ENCODE measurements at regions not wholly inside any gene's neighbourhood (a gene's known extent, or its start where the extent isn't known, plus 50 kb on each side); places are given as distances from the start of the nearest gene placed in this dataset.
"Not testable (repeated sequence)": the region's sequence is repeated elsewhere in the genome, so short reads cannot be mapped to it uniquely, and the experiment has no call there.

GRCh38 chr2:57696016-57696415, 350.6 kb upstream of the VRK2 start:
- no peak for DNase-seq (ENCODE audit: low read depth in 2 of 2)

- no peak for DNase-seq (ENCODE audit: low read depth in 2 of 2)
These were observed 348.2 kb upstream of the VRK2 start for GRCh38 chr2:57698392-57698791.

DNA sequence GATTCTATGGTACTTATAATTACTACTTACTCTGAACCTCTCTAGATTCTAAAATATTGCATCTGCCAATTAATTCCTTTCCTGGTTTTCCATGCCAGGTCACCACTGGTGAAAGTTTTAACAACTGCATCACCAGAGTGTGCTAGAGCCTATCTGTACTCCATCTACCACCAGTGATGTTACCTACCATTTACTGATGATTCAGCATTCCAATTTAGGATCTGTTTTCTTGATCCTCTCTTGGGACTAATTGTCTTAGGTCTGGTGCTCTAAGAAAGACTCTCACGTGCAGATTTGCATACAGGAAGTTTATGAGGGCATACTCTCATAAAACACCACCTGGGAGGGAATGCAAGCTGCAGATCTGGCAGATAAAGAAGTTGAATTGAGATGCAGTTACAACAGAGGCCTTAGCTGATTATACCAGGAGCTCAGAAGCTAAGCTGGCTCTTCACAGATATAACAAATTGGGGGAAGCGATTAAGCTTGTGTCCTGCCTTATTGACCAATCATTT, 347.6 kb upstream of the VRK2 start:
- no peak for DNase-seq (ENCODE audit: low read depth in 2 of 2)

GRCh38 chr2:57701391-57701791, 345.2 kb upstream of the VRK2 start:
- DNase-seq (ENCODE audit: low read depth in 2 of 2) = no peak

DNA sequence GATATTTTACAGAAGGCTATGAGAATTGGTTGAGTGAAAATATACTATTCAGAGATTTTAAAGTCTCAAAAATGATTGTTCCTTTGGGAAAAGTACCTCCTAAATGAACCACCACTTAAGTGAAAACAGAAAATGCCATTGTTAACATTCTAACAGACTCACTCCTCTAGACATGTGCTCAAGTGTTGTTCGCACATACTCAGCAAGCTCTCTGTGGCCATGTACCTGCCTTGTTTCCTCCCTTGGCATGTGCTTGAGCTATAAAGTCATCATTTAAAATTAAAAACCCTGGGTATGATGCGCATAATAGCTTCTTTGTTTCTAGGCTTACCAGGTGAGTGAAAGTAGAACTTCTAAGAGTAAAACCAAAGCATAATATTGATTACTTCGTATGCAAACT, 343.2 kb upstream of the VRK2 start:
- DNase-seq (ENCODE audit: low read depth in 2 of 2) = no peak

DNA sequence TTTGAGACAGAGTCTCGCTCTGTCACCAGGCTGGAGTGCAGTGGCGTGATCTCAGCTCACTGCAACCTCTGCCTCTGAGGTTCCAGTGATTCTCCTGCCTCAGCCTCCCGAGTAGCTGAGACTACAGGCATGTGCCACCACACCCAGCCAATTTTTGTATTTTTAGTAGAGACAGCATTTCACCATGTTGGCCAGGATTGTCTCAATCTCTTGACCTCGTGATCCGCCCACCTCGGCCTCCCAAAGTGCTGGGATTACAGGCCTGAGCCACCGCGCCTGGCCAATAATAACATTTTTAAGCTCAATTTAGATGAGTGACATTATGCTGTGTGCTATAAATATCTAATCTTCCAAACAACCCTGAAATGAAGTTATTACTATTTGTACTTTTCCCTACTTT, 338.8 kb upstream of the VRK2 start:
- DNase-seq (ENCODE audit: low read depth in 2 of 2) = not testable (repeated sequence)

DNA sequence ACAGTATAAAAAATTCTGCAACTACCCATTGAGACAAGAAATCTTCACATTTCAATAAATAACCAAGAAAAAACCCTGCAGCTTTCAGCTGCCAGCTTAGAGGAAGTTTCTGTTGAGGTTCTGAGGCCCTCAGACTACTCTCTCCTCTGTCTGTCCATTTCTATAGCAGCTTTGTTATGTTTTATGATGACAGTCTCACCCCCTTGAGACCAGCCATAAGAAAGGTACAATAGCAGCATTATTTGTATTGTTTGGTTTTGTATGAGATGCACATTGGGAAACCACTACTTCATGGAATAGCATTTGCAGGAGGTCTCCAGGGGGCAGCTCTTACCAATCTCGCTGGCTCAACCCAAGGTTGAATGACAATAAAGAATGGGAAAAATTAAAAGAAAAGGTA, 334.6 kb upstream of the VRK2 start:
- no peak for DNase-seq (ENCODE audit: low read depth in 2 of 2)

DNA sequence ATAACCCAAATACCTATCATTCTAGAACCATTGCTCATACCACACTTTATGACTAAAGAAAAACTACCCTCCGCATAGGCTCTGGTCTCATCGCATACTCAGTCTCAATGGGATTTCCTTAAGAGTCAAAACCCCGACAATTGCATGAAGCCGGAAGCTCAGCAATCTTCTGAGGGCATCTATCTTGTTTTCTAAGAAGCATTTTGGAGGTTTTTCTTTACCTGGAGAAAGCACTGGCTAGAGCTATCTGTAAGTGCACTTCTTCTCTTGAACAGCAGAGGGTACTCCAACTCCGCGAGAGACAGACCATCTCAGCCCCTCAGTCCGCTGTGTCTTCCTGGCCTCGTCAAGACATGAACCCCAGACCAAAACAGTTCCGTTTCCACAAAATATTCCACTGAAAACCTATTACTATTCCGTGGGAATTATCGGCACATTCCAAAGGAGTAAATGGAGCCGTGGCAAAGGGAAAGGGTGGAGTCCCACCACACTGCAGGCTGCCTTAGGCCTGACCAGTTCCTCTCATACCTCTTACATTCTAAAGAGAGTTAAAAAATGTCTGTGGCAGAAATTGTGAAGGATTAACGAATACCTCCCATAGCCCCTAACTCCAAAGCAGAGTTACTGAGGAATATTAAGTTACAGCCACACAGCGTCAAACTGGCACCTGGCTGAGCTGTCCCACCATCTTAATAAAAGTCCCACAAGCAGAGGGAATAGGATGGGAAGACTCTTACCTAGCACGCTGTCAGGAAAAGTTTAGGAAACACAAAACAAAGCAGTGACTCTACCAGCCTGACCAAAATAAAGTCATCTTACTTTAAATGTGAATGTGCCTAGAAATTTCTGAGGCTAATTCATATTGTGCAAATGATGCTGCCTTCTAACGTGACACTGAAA, 325.6 kb upstream of the VRK2 start:
- DNase-seq (ENCODE audit: low read depth in 2 of 2) = peak; percentile 47 to 58

DNA sequence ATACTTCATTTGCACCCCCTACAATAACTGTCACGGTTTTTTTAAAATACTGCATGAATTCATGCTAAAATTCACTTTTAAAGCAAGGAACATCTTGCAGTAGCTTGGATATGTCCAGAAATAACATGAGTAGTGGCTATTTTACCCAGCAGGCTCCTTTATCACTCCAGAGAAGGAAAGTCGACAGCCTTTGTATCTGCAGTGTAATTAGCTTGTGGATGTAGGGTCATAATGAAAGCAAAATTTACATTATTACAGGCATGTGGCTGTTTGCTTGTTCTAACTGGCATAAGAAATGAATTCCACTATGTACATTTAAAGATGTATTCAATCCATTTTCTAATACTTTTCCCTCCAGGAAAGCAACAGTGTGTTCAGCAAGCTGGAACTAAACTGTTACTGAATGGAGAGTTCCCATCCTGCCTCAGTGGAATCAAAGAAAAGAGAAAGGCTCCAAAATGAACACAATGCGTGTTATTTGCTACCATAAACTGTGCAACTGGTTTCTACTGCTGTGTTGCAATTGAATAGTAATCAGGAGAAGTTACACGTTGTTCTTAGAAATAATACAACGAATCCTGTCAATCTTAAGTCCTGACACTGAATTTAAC, 321.2 kb upstream of the VRK2 start:
- DNase-seq (ENCODE audit: low read depth in 2 of 2) = no peak

GRCh38 chr2:57726294-57726693, 320.3 kb upstream of the VRK2 start:
- no peak for DNase-seq (ENCODE audit: low read depth in 2 of 2)

DNA sequence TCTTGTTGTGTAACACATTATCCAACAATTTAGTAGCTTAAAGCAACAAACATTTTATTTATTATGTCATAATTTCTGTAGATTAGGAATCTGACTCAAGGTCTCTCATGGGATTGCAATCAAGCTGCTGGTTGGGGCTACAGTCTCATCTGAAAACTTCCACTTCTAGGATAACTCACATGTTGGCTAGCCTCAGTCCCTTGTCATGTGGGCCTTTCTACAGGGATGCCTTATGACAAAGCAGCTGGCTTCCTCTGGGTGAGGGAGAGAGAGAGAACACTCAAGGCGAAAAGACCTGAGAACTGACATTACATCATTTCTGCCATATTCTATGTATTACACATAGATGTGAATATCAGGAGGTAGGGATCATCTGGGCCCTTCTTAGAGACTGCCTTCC, 317.9 kb upstream of the VRK2 start:
- DNase-seq (ENCODE audit: low read depth in 2 of 2) = no peak

- no peak for DNase-seq (ENCODE audit: low read depth in 2 of 2)
These were observed 312.6 kb upstream of the VRK2 start for GRCh38 chr2:57733956-57734355.

GRCh38 chr2:57740891-57741290, 305.7 kb upstream of the VRK2 start:
- no peak for DNase-seq (ENCODE audit: low read depth in 2 of 2)

- no peak for DNase-seq (ENCODE audit: low read depth in 2 of 2)
These were observed 293.0 kb upstream of the VRK2 start for GRCh38 chr2:57753636-57754035.

- no peak for DNase-seq (ENCODE audit: low read depth in 2 of 2)
These were observed 287.9 kb upstream of the VRK2 start for GRCh38 chr2:57758686-57759085.

- DNase-seq (ENCODE audit: low read depth in 2 of 2) = no peak
These were observed 287.5 kb upstream of the VRK2 start for GRCh38 chr2:57759131-57759530.

GRCh38 chr2:57759822-57760300, 286.7 kb upstream of the VRK2 start:
- DNase-seq (ENCODE audit: low read depth in 2 of 2) = peak; percentile 73 to 80

- DNase-seq (ENCODE audit: low read depth in 2 of 2) = no peak
These were observed 286.2 kb upstream of the VRK2 start for GRCh38 chr2:57760381-57760801.

GRCh38 chr2:57776916-57777315, 269.7 kb upstream of the VRK2 start:
- no peak for DNase-seq (ENCODE audit: low read depth in 2 of 2)

- no peak for DNase-seq (ENCODE audit: low read depth in 2 of 2)
These were observed 264.0 kb upstream of the VRK2 start for GRCh38 chr2:57782587-57782986.

DNA sequence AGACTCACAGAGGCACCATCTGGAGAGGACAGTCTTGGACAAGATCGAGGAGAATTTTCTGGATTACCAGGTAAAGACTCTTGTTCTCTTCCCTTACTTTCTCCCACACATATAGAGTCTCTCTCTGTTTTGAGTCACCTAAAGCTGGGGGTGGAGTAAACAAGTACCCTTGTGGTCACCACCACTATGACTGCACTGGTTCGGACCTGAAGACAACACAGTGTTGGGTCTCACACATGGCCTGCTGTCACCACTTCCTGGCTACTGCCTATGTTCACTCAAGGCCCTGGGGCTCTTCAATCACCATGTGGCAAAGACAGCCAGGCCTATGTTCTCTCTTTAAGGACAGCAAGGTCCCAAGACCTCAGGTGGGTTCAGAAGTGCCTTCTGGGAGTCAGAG, 253.3 kb upstream of the VRK2 start:
- DNase-seq (ENCODE audit: low read depth in 2 of 2) = no peak

- DNase-seq (ENCODE audit: low read depth in 2 of 2) = no peak
These were observed 250.1 kb upstream of the VRK2 start for GRCh38 chr2:57796527-57796926.

- no peak for DNase-seq (ENCODE audit: low read depth in 2 of 2)
These were observed 248.3 kb upstream of the VRK2 start for GRCh38 chr2:57798346-57798745.

Measured in lung microvascular endothelial cell (primary cell).